AG04449 (cell line): ENCODE measurements at regions not wholly inside any gene's neighbourhood (a gene's known extent, or its start where the extent isn't known, plus 50 kb on each side); places are given as distances from the start of the nearest gene placed in this dataset.

ENCODE experiments used
- CTCF ChIA-PET: fragments of 350-600 bp; formaldehyde crosslinking; extraction: SDS; loops from one replicate; lab custom pipeline; 2021; ENCODE audit warnings: antibody characterized with exemption; lab: Yijun Ruan, JAX
- POLR2A ChIA-PET: fragments of 400-600, 350-600 bp; formaldehyde crosslinking; extraction: SDS; loops from one replicate; lab custom pipeline; 2020; ENCODE audit warnings: antibody characterized with exemption, inconsistent platforms; lab: Yijun Ruan, JAX
- DNase-seq: peaks from one replicate; pipeline ENCODE4 v3.0.0-alpha.2; 2010; ENCODE audit warnings: low read depth, low spot score
- H3K4me3 ChIP-seq: 2 replicates; pipeline ENCODE4 v1.5.1; 2011; ENCODE audit warnings: low read depth, mild to moderate bottlenecking, control low read depth, low read length
- CTCF ChIP-seq: IDR thresholded peaks from one replicate; pipeline ENCODE4 v1.5.1; 2011; ENCODE audit warnings: mild to moderate bottlenecking, moderate library complexity, low read length, control low read depth, inconsistent platforms; ENCODE audit not compliant: insufficient read depth; ENCODE audit errors: missing control alignments

- POLR2A ChIA-PET: no interaction called here
- no peak for DNase-seq
- no peak for TF ChIP-seq CTCF
- H3K4me3 ChIP-seq: no peak overlapping the region
- CTCF ChIA-PET: no interaction called here
These were observed 191.2 kb upstream of the PELI2 start for GRCh38 chr14:55927028-55927427.

GRCh38 chr14:55928276-55928675, 189.9 kb upstream of the PELI2 start:
- no peak for TF ChIP-seq CTCF
- H3K4me3 ChIP-seq: no peak overlapping the region
- POLR2A ChIA-PET: no interaction called here
- DNase-seq: no peak
- CTCF ChIA-PET: no interaction called here

- TF ChIP-seq CTCF: no peak
- DNase-seq: no peak
- no peak overlapping the region for H3K4me3 ChIP-seq
- ChIA-PET POLR2A (no interaction called here), CTCF (no interaction called here)
These were observed 189.1 kb upstream of the PELI2 start for GRCh38 chr14:55929136-55929535.

- no peak for DNase-seq
- H3K4me3 ChIP-seq: no peak overlapping the region
- TF ChIP-seq CTCF: no peak
- POLR2A ChIA-PET: no interaction called here
- CTCF ChIA-PET: no interaction called here
These were observed 188.0 kb upstream of the PELI2 start for GRCh38 chr14:55930016-55930784.

- no peak overlapping the region for H3K4me3 ChIP-seq
- TF ChIP-seq CTCF: no peak
- no peak for DNase-seq
- CTCF ChIA-PET: no interaction called here
- POLR2A ChIA-PET: no interaction called here
These were observed 181.5 kb upstream of the PELI2 start for GRCh38 chr14:55936691-55937090.

- POLR2A ChIA-PET: no interaction called here
- CTCF ChIA-PET: no interaction called here
- no peak overlapping the region for H3K4me3 ChIP-seq
- no peak for TF ChIP-seq CTCF
- DNase-seq: peak; percentile 14
These were observed 179.9 kb upstream of the PELI2 start for GRCh38 chr14:55938249-55938791.
